Lung microvascular endothelial cell (primary cell): ENCODE measurements at regions not wholly inside any gene's neighbourhood (a gene's known extent, or its start where the extent isn't known, plus 50 kb on each side); places are given as distances from the start of the nearest gene placed in this dataset.

Source experiments
- DNase-seq, 2 donors: peaks; one replicate each; pipeline versions ENCODE4 v3.0.0 to v3.0.0-alpha.2; 2010; ENCODE audit warnings: low read depth in 2 of 2

DNA sequence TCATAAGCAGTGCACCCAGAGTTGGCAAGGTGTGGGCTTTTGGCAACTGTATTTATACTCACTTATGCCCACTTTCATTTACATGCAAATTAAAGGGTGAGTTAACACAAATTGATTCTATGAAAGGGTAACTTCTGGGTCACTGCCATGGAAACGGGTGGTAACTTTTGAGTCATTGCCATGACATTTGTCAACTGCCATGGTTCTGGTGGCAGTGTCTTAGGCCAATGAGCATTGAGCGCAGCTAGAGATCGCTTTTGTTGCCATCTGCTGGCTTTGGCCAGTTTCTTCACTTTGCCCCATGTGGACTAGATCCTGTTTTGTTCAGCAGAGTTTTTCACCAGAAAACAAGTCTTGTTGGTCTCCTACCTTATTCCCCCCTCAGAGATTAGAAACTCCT, 170.8 kb upstream of the NUDT6 start:
- DNase-seq, result peak in 1 of 2 donors; percentile 6

DNA sequence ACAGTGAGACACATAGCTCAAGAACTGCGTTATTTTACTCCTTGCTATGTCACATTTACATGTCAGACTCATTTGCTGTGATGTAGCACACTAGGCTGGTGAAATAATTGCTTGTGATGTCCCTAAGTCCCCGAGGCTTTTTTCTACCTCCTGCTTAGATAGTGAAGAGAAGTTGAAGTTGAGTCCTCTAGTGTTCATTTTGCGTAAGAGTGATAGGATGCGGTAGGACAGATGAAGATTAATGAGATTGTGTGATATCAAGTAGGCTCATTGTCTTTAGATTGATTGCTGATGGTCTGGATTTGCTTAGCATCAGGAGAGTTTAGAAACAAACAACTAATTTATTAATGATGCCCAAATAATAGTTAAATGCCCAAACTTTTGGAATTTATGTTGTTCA, 173.6 kb upstream of the NUDT6 start:
- peak; percentile 22 to 64 for DNase-seq

DNA sequence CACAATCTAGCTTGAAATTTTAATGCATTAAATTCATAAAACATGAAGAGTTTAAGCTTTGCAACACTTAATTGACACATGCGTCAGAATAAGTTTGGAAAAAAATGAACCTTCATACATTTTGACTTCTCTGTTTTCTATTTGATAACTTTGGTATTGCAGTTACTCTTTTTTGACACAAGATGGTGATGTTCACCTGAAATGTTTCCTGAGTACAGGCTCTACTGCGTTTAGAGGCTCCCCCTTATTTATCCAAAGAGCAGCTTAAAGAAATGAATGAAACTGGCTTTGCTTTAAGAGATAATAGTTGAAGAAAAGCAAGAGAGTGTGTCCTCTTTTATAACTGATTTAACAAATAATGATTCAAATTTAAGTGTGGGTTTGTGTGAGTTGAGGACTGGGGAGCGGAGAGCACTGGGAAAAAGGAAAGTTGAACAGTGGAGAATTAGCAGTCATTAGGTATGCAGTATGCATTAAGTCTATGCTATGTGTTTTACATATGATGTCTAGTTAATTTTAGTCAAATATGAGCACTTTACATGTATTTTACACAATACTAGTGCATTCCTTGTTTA, 180.6 kb upstream of the NUDT6 start:
- peak; percentile 69 for DNase-seq

DNA sequence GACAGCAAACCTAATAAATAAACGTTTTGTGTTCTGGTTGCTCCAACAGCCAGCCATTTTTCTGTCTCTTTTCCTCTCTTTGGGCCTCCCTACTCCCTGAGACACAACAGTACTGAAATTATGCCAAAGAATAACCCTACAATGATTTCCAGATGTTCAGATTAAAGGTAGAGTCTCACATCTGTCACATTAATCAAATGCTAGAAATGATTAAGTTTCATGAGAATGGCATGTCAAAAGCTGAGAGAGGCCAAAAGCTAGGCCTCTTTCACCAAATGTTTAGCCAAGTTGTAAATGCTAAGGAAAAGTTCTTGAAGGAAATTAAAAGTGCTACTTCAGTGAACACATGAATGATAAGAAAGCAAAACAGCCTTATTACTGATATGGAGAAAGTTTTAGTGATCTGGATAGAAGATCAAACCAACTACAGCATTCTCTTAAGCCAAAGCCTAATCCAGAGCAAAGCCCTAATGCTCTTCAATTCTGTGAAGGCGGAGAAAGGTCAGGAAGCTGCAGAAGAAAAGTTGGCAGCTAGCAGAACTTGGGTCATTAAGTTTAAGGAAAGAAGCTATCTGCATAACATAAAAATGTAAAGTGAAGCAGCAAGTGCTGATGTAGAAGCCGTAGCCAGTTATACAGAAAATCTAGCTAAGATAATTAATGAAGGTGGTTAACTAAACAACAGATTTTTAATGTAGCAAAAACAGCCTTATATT, 182.1 kb upstream of the NUDT6 start:
- DNase-seq, result no peak

DNA sequence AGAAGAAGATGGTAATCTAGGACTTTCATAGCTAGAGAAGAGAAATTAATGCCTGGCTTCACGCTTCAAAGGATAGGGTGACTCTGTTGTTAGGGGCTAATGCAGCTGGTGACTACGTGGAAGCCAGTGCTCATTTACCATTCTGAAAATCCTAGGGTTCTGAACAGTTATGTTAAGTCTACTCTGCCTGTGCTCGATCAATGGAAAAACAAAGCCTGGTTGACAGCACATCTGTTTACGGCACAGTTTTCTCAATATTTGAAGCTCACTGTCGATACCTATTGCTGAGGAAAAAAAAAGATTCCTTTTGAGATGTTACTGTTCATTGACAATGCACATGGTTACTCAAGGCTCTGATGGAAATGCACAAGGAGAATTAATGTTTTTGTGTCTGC, 182.6 kb upstream of the NUDT6 start:
- no peak for DNase-seq

DNA sequence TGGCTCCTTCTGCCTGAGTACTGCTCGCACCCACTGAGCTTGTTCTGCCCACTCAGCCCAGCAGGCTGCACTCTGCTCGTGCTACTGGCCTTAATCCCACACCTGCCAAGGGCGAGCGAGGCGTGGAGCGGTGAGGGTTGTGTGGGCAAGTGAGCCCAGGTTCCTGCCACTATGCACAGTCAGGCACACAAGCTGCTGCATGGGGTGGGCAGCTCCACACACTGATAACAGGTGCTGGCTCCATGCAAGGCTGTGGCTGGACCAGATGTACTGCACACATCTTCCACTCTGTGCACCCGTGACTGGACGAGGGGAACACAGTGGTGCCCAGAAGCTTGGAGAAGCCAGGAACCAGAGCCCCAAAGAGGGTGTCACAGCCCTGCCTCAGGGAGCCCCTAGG, 184.3 kb upstream of the NUDT6 start:
- DNase-seq, result no peak

DNA sequence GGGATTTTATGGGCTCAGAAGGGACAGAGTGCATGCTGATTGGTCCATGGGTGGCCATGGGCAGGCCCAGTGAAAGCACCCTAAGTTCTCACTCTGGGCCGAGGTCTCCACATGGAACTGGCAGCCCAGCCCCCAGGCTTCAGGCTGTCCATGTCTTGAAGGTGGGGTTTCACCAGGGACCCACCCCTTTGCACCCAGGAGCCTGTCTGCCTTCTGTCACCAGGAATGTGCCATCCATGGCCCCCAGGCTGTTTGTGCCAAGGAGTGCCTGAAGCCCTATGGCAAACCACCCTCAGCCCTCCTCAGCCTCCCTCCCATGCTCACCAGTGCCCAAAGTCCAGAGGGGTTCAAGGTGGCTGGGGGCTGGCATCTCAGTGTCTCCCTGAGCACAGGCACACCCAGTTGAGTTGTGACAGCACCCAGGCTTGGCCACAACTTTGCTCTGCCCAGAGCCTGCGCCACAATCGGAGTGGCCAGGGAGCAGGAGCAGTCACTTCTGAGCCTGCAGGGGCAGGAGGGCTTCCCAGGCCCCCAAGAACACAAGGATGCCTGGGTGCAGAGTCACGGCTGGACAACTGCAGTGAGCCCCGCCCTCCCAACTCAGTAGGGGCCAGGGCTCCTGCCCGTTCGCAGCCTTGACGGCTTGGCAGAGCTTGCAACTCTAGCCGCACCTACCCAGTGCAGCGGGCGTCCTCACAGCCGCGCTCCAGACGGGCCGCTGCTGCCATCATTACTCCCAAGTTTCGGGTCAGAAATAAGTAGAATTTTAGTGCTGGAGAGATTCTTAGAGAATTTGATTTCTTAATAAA, 185.3 kb upstream of the NUDT6 start:
- DNase-seq, result no peak

DNA sequence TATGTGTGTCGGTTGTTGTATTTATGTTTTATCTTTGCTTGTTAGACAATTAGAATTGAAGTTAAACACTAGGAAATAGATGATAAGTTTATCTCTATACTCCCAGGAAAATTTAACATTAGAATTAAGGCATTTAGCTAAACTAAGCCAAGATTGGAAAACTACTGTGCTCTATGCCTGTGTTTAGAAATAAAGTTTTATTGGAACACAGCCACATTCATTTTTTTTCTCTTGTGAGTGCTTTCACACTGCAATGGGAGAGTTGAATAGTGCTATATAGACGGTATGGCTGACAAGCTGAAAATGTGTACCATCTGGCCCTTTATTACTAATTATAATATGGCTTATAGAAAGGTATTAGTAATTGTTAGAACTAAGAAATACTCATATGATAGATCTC, 186.7 kb upstream of the NUDT6 start:
- no peak for DNase-seq

DNA sequence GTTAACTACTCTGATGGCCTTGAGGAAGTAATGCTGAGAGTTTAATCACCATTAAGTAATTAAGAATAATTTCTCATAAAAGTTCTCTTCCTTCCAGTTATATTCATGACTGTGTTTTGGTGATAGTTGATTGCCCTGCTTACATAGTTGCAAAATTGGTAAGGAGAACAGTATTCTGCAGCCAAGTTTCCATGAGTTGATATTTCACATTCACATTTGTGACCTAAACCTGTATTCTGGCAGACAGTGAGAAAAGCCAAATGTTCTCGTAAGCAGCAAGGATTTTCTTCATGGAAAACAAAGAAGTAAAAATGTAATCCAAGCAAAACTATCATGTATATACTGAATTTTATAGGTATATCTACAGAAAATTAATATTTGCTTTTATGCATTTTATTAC, 187.8 kb upstream of the NUDT6 start:
- DNase-seq, result peak in 1 of 2 donors; percentile 64

DNA sequence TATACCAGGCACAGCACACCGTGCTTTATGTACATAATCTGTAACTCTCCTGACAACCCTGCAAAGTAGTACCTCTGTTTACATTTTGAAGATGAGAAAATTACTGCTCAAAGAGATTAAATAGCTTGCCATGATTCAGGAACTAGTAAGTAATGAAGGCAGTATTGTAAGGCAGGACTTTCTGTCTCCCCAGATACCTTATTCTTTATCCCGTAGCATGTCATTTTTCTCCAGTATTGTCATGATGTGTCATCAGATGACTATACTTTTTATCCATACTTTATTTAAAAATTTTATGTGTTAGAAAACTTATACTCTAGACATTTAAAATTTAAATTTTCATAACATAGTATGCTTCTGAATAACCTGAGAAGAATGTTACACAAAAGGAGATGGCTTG, 188.3 kb upstream of the NUDT6 start:
- DNase-seq, result no peak

DNA sequence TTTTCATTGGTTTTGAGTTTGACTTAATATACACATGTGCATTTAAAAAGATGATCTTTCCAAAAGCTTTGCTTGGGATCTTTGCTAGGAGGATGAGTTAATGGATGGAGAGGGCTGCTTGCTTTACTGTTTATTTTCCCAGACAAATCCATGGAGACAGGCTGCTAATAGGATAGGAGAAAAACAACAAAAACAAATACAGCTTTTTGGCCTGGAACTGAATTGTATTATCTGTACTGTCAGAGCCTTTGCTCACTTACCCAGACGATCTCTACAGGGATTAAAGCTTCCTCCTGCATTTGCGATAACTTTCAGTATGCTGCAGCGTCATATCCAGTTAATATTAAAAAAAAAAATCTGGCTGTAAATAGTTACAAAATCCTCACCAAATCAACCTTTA, 190.8 kb upstream of the NUDT6 start:
- DNase-seq, result no peak

DNA sequence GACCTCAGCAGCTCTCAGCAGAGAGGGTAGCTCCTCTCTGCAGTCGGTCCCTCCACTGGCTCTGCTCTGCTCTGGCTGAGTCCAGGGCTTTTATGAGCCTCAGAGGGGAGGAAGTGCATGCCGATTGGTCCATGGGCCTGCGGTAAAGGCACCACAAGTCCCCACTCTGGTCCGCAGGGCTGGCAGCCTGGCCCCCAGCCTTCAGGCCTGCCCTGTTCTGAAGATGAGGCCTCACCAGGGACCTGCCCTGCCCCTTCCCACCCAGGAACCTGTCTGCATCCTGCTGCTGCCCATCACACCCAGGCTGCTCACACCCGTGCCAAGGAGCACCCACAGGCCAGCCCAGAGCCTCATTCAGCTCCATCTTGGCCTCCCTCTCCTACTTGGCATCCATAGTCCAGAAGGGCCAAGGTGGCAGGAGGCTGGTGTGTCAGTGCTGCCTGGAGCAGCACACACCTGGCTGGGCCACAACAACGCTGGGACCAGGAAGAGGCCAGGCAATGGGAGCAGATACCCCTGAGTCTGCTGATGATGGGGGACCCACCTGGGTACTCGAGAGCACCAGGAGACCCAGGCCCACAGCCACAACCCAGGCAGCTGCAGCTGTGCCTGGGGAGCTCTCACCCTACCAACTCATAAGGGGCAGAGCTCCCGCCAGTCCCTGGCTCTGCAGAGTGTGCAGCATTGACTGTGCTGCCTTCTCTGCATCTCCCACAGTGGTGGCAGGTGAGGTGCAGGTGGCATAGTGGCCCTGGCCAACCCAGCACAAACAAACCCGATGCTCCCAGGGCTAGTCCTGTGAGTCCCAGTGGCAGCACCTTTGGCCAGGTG, 191.9 kb upstream of the NUDT6 start:
- no peak for DNase-seq

DNA sequence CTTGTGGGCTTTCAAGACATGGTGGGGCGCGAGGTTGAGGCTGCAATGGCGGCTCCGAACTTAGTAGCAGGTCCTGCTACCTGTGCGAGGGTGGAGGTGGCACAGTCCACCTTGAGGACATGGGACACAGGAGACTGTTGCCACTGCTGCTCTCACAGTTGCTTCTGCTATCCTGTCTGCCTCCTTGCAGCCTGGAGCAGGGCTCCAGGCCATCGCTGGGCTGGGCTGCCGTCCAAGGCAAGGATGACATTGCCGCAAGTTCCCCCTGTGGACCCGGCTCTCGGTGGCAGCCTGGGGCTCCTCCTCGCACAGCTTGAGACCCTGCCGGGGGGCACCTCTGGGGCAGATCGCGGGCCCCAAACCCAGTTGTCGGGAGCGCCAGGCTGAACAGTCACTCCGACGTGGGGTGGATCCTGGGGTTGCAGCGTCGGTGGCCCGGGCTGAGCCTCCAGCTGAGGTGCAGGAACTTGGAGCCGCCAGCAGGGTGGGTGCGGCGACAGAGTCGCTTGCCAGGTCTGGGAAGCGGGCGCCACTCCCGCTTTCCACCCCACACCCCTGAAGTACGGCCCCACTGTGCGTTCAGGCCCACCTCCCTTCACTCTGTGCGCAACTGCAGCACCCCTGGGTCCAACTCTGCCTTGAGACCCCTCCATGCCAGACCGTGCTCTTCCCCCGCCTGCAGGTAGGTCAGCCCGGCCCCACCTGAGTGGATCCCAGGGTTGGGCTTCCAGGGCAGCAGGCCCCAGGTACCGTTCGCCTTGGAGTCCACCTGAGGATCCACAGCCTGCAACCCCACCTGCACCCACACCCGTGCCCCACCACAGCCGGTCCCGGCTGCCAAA, 192.7 kb upstream of the NUDT6 start:
- no peak for DNase-seq

DNA sequence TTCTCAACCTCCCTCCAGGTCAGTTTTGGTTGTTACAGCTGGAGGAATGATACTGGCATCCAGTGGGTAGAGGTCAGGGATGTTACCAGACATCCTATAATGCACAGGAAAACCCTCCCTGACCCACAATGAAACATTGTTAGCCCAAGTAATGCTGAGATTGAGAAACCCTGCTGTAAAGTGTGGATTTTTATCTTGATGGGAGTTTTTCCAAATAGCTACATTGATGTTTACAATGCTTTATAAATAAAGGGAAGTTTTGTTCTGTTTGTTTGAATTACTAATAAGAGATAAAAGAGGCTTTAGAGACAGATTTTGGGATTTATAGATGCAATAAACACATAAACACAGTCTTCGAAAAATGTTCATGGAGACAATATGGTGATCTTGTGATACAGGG, 194.0 kb upstream of the NUDT6 start:
- peak; percentile 7 to 43 for DNase-seq

DNA sequence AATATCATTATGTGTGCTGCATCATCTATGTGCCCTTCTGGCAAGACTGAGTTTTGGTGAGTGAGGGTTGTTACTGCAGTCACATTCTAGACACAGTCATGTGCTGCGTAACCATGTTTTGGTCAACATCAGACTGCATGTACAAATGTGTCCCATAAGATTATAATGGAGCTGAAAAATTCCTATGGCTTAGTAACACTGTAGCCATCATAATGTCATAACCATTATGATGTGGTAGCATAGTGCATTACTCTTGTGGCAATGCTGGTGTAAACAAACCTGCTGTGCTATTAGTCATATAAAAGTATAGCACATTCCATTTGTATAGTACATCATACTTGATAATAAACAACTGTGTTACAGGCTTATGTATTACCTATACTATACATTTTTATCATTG, 198.1 kb upstream of the NUDT6 start:
- DNase-seq, result peak in 1 of 2 donors; percentile 30

DNA sequence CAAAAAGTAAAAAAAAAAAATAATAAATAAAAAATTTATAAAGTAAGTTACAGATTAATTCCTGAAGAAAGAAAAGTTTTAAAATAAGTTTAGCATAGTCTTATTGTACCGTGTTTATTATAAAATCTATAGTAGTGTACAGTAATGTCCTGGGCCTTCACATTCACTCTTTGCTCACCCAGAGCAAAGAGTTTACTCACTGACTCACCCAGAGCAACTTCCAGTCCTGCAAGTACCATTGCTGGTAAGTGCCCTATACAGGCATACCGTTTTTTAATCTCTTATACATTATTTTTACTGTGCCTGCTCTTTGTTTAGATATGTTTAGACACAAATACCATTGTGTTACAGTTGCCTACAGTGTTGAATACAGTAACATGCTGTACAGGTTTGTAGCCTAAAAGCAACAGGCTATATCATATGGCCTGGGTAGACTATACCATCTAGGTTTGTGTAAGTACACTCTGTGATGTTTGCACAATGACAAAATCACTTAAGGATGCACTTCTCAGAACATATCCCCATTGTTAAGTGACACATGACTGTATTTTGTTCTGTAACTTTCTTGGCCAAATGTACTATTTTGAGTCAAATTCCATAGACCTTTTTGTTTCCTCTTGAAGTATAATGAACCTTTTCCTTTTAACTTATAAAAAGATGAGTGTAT, 199.0 kb upstream of the NUDT6 start:
- peak in 1 of 2 donors; percentile 39 for DNase-seq

DNA sequence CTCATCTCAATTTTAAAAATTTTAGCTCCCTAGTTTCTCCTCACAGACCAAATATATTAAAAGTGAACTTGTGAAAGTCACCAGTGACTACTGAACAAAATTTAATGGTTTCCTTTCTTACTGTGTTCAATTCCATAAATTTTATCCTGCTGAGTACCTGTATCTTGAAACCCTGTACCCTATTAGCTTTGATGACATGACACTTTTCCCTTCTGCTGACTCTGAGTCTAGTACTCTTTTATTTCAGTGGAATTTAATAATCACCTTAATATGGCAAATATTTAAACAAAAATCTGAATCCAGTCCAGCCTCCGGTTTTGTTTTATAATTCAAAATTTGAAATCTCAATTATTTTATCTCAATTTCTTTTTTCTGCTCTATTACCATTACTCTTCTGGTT, 203.1 kb upstream of the NUDT6 start:
- DNase-seq, result no peak

DNA sequence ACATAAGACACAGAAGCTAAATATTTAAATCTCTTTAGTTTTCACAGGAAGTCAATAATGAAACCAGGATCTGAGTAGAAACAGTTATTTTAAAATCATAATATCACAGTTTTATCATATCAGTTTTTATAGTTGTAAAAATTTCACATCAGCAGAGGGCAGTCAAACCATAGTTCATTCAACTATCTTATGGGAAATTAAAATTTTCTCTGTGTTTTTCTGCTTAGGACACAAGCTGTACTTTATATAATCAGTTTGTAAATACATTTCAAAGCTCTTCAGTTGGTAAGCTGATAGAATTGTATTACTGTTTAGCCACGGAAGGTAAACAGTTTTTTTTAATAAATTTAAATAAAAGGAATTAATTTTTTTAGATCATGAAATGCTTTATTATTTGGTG, 204.8 kb upstream of the NUDT6 start:
- peak; percentile 65 to 70 for DNase-seq

DNA sequence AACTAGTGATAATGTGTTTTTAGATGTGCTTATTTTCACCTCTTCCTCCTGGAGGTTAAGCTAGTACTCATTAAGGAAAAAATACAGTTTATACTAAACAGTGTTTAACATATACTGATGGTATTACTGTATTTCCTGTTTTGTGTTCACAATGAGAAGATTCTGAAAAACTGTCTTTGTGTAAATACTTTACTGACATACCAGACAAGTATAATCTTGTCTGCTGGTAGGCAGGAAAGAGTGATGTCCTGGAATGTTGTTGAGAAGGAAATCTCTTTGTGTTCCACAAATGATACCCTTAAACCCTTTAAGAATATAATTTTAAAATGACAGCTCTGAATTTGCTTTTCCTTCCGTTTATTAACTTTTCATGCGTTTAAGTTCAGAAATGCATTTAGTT, 205.5 kb upstream of the NUDT6 start:
- DNase-seq, result peak; percentile 35 to 69

DNA sequence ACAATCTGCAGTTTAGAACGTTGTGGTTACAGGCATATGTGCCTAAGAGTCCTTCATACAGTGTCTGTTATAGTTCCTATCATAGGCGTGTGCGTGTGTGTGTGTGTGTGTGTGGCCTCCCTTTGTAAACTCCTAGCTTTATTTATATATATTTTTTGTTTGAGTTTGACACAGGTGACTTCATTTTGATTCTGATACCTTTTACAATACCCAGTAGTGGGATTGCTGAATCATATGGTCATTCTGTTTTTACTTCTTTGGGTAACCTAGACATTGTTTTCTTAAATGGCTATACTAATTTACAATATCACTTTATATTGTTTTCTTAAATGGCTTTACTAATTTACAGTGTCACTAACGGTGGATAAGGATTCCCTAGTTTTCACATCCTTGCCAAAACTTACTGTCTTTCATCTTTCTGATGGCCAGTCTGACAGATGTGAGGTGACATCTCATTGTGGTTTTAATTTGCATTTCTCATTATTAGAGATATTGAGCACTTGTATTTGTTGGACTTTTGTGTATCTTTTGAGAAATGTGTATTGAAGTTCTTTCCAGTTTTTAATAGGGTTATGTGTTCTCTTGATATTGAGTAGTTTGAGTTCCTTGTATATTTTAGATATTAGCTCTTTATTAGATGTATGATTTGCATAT, 211.1 kb upstream of the NUDT6 start:
- no peak for DNase-seq
